H9 (cell line): ENCODE measurements at regions not wholly inside any gene's neighbourhood (a gene's known extent, or its start where the extent isn't known, plus 50 kb on each side); places are given as distances from the start of the nearest gene placed in this dataset.
A peak's percentile ranks its signal among the peaks of the same experiment; 100 is the strongest.

Source experiments
- DNase-seq: peaks from one replicate; pipeline ENCODE4 v3.0.0-alpha.2; 2017
- H2AFZ ChIP-seq: one replicate; pipeline ENCODE4 v1.6.1; 2013; ENCODE audit warnings: mild to moderate bottlenecking, low read length, control low read depth, moderate library complexity
- H2AK5ac ChIP-seq: 2 replicates; pipeline ENCODE4 v1.6.1; 2013; ENCODE audit warnings: low read length, control low read depth, mixed read lengths; ENCODE audit not compliant: insufficient read length
- H2BK120ac ChIP-seq: one replicate; pipeline ENCODE4 v1.6.1; 2013; ENCODE audit warnings: low read depth, mild to moderate bottlenecking, low read length, control low read depth, inconsistent platforms; ENCODE audit not compliant: poor library complexity, severe bottlenecking
- H2BK12ac ChIP-seq: 2 replicates; pipeline ENCODE4 v1.6.1; 2013; ENCODE audit warnings: low read length, control low read depth, mixed read lengths, low read depth; ENCODE audit not compliant: insufficient read length
- H2BK15ac ChIP-seq: 2 replicates; pipeline ENCODE4 v1.6.1; 2013; ENCODE audit warnings: low read depth, low read length, control low read depth
- H2BK20ac ChIP-seq: one replicate; pipeline ENCODE4 v1.6.1; 2013; ENCODE audit warnings: low read depth, mild to moderate bottlenecking, low read length, control low read depth, inconsistent platforms; ENCODE audit not compliant: poor library complexity, severe bottlenecking
- H2BK5ac ChIP-seq: 2 replicates; pipeline ENCODE4 v1.6.1; 2013; ENCODE audit warnings: low read length, control low read depth, mixed read lengths; ENCODE audit not compliant: insufficient read length
- H3K14ac ChIP-seq: 2 replicates; pipeline ENCODE4 v1.6.1; 2013; ENCODE audit warnings: low read length, control low read depth; ENCODE audit not compliant: insufficient read depth
- H3K18ac ChIP-seq: 2 replicates; pipeline ENCODE4 v1.6.1; 2013; ENCODE audit warnings: low read depth, mild to moderate bottlenecking, mixed read lengths, low read length, control low read depth; ENCODE audit not compliant: insufficient read length
- H3K23ac ChIP-seq: 2 replicates; pipeline ENCODE4 v1.6.1; 2013; ENCODE audit warnings: low read length, control low read depth, mixed read lengths, low read depth; ENCODE audit not compliant: insufficient read length
- H3K23me2 ChIP-seq: 2 replicates; pipeline ENCODE4 v1.6.1; 2013; ENCODE audit warnings: low read depth, mild to moderate bottlenecking, mixed read lengths, low read length, control low read depth; ENCODE audit not compliant: insufficient read length, poor library complexity, severe bottlenecking
- H3K27ac ChIP-seq: 2 replicates; pipeline ENCODE4 v1.5.1; 2013; ENCODE audit warnings: low read length, control low read depth, mixed read lengths, low read depth; ENCODE audit not compliant: insufficient read length
- H3K27me3 ChIP-seq: 2 replicates; pipeline ENCODE4 v1.6.1; 2013; ENCODE audit warnings: low read length, control low read depth, inconsistent platforms; ENCODE audit not compliant: insufficient read depth
- H3K4ac ChIP-seq: 2 replicates; pipeline ENCODE4 v1.6.1; 2013; ENCODE audit warnings: low read depth, mild to moderate bottlenecking, control low read depth, inconsistent platforms, low read length, moderate library complexity
- H3K4me1 ChIP-seq: 2 replicates; pipeline ENCODE4 v1.6.1; 2013; ENCODE audit warnings: low read length, control low read depth, inconsistent platforms; ENCODE audit not compliant: insufficient read depth
- H3K4me2 ChIP-seq: 2 replicates; pipeline ENCODE4 v1.6.1; 2013; ENCODE audit warnings: low read length, control low read depth, mixed read lengths; ENCODE audit not compliant: insufficient read length, insufficient read depth
- H3K56ac ChIP-seq: 2 replicates; pipeline ENCODE4 v1.6.1; 2013; ENCODE audit warnings: low read depth, mild to moderate bottlenecking, mixed read lengths, low read length, control low read depth; ENCODE audit not compliant: insufficient read length
- H3K79me1 ChIP-seq: 2 replicates; pipeline ENCODE4 v1.6.1; 2013; ENCODE audit warnings: low read depth, mild to moderate bottlenecking, moderate library complexity, low read length, control low read depth, inconsistent platforms; ENCODE audit not compliant: insufficient read depth, poor library complexity, severe bottlenecking
- H3K79me2 ChIP-seq: 2 replicates; pipeline ENCODE4 v1.6.1; 2013; ENCODE audit warnings: low read length, control low read depth, inconsistent platforms; ENCODE audit not compliant: insufficient read depth
- H3K9ac ChIP-seq: 2 replicates; pipeline ENCODE4 v1.6.1; 2013; ENCODE audit warnings: low read length, control low read depth, mixed read lengths; ENCODE audit not compliant: insufficient read length; ENCODE audit errors: extremely low read depth
- H3K9me3 ChIP-seq: one replicate; pipeline ENCODE4 v1.6.1; 2013; ENCODE audit warnings: low read depth, low read length, inconsistent platforms; ENCODE audit not compliant: control insufficient read depth
- H3T11ph ChIP-seq: one replicate; pipeline ENCODE4 v1.6.1; 2013; ENCODE audit warnings: mild to moderate bottlenecking, low read length, control low read depth, inconsistent platforms
- H4K20me1 ChIP-seq: one replicate; pipeline ENCODE4 v1.6.1; 2013; ENCODE audit not compliant: control insufficient read depth, insufficient read length, insufficient read depth
- H4K5ac ChIP-seq: 2 replicates; pipeline ENCODE4 v1.6.1; 2013; ENCODE audit warnings: low read depth, mild to moderate bottlenecking, mixed read lengths, low read length, control low read depth; ENCODE audit not compliant: insufficient read length
- H4K8ac ChIP-seq: replicated peaks from 2 replicates; pipeline ENCODE4 v1.6.1; 2013; ENCODE audit warnings: low read length, control low read depth, mixed read lengths, low read depth; ENCODE audit not compliant: insufficient read length
- H4K91ac ChIP-seq: 2 replicates; pipeline ENCODE4 v1.6.1; 2013; ENCODE audit warnings: low read depth, mild to moderate bottlenecking, moderate library complexity, mixed read lengths, low read length, control low read depth; ENCODE audit not compliant: insufficient read length
- H3K27ac Mint-ChIP-seq, 3 experiments: 2 replicates in 2 of 3; 3 replicates in 1 of 3; pipeline ENCODE4 v1.8.0; 2020 to 2021; ENCODE audit warnings: mixed read lengths in 3 of 3, mild to moderate bottlenecking in 1 of 3, moderate library complexity in 1 of 3
- H3K27me3 Mint-ChIP-seq: 2 replicates; pipeline ENCODE4 v1.8.0; 2021; ENCODE audit warnings: low read depth, mild to moderate bottlenecking, moderate library complexity, mixed read lengths
- H3K36me3 Mint-ChIP-seq, 3 experiments: 2 replicates in 2 of 3; 3 replicates in 1 of 3; pipeline ENCODE4 v1.8.0; 2020 to 2021; ENCODE audit warnings: low read depth in 3 of 3, mixed read lengths in 3 of 3; ENCODE audit not compliant: insufficient read depth in 1 of 3
- H3K4me1 Mint-ChIP-seq, 2 experiments: 2 replicates each; pipeline ENCODE4 v1.8.0; 2020; ENCODE audit warnings: mixed read lengths in 2 of 2
- H3K4me3 Mint-ChIP-seq, 2 experiments: 2 replicates in 1 of 2; 3 replicates in 1 of 2; pipeline ENCODE4 v1.8.0; 2020 to 2021; ENCODE audit warnings: mild to moderate bottlenecking in 2 of 2, mixed read lengths in 2 of 2, moderate library complexity in 1 of 2
- H3K9me3 Mint-ChIP-seq, 2 experiments: 2 replicates in 1 of 2; 3 replicates in 1 of 2; pipeline ENCODE4 v1.8.0; 2020; ENCODE audit warnings: mild to moderate bottlenecking in 2 of 2, mixed read lengths in 2 of 2, moderate library complexity in 1 of 2
- CTCF ChIP-seq: fragments of 200-600 bp; sonication (generic); conservative IDR thresholded peaks from 3 replicates; pipeline ENCODE4 v1.8.0; 2021; ENCODE audit warnings: antibody characterized with exemption, mild to moderate bottlenecking
- WGBS: extraction: QIAGEN DNeasy Blood & Tissue Kit; methylation state at CpG from one replicate; pipeline ENCODE4 v1.1.7; 2013; ENCODE audit warnings: missing lambda C conversion rate, low lambda C conversion rate, mixed read lengths; ENCODE audit not compliant: insufficient read length; ENCODE audit errors: extremely low coverage; 5-methylcytosine and 5-hydroxymethylcytosine counted together

DNA sequence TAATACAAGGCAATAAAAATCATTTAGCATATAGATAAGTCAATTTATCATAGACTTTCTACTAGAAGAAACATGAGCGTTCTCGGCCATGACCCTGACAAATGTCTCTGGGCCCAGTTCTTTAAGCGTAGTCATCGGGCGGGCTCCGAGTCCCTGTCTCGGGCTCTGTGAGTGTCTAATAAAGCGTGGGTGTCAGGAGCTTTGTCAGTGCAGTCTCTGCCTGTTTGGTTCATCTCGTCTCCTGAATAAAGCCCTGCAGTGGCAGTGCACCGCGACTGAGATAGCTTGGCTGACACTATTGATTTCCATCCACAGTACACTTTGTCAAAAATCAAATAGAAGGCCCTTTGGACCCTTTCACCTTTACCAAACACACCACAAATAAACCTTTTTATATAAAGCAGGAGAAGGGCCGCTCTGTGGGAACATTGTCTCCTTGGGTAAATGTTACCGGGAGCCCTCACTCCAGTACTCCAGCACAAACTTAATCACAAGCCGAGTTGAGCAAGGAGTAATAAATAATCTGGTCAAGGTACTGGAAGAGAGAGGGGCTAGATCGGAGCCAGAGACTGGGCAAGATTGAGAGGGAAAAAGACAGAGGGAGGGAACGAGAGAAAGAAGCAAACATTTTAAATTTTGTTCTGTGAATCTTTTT lies 368.2 kb upstream of the TSHZ3 start:
- Histone ChIP-seq H3K4me1 (no peaks in the 10 kb centered on the region), H3K27me3 (no peaks in the 10 kb centered on the region), H2BK15ac (no peak overlapping the region), H2BK120ac (no peak overlapping the region), H3K4ac (no peak overlapping the region), H3K79me2 (no peaks in the 10 kb centered on the region), H2AK5ac (no peak overlapping the region), H3K14ac (no peak overlapping the region), H2AFZ (no peak overlapping the region), H3K23ac (no peak overlapping the region), H3K79me1 (no peaks in the 10 kb centered on the region), H2BK20ac (no peak overlapping the region), H4K20me1 (no peaks in the 10 kb centered on the region), H3K9ac (no peak overlapping the region), H2BK5ac (no peak overlapping the region), H2BK12ac (no peak overlapping the region), H3K56ac (no peak overlapping the region), H3K23me2 (no peaks in the 10 kb centered on the region), H4K5ac (no peak overlapping the region), H4K8ac (no peak overlapping the region), H3T11ph (no peak overlapping the region), H3K4me2 (no peak overlapping the region), H3K18ac (no peak overlapping the region), H3K27ac (no peak overlapping the region), H3K9me3 (no peaks in the 10 kb centered on the region), H4K91ac (no peak overlapping the region)
- WGBS, result no CpG with 5 or more reads among the region's 16 CpGs
- peaks cover 6% of the 10 kb centered on the region for H3K27me3 Mint-ChIP-seq
- no peak overlapping the region for H3K4me3 Mint-ChIP-seq
- no peak for DNase-seq
- 0 out of 5 replicates have a peak, but pooled peaks cover 0 to under 1% of the 10 kb centered on the region in 2 experiments for H3K9me3 Mint-ChIP-seq
- no peaks in the 10 kb centered on the region; a peak in 1 of 7 replicates for H3K36me3 Mint-ChIP-seq
- peaks cover 3 to 17% of the 10 kb centered on the region in 2 experiments for H3K4me1 Mint-ChIP-seq
- H3K27ac Mint-ChIP-seq, result peak overlapping the region in 1 of 3 experiments; percentile 58; a peak in 1 of 7 replicates
- TF ChIP-seq CTCF, result no peak
